ENCODE measurements at regions not wholly inside any gene's neighbourhood (a gene's known extent, or its start where the extent isn't known, plus 50 kb on each side); places are given as distances from the start of the nearest gene placed in this dataset.

DNA sequence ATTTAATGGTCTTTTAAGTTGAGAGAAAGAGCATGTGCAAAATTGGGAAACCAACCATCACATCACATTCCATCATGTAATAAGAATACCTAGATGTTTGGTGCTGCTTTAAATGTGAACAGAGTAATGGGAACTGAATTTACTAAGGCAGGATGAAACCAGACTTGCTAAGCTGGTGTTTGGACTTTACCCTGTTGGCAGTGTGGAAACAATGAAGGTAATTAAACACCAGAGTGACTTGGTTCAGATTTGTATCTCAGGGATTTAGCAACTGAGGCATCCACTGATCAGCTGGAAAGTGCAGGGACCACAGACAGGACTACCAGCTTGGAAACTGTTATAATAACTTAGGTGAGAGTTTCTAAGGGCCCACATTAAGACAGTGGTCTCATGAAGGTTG lies 263.4 kb downstream of the OLFM3 start:
- ATAC-seq (ENCODE audit: low read depth) (no peak), DNase-seq (no peak)
- Mint-ChIP-seq H3K4me3 (no peak overlapping the region), H3K27me3 (peaks cover 3% of the 10 kb centered on the region), H3K4me1 (no peaks in the 10 kb centered on the region), H3K27ac (no peak overlapping the region), H3K9me3 (no peaks in the 10 kb centered on the region), H3K36me3 (ENCODE audit: low read depth) (no peaks in the 10 kb centered on the region)
- TF ChIP-seq, protein P1, sequence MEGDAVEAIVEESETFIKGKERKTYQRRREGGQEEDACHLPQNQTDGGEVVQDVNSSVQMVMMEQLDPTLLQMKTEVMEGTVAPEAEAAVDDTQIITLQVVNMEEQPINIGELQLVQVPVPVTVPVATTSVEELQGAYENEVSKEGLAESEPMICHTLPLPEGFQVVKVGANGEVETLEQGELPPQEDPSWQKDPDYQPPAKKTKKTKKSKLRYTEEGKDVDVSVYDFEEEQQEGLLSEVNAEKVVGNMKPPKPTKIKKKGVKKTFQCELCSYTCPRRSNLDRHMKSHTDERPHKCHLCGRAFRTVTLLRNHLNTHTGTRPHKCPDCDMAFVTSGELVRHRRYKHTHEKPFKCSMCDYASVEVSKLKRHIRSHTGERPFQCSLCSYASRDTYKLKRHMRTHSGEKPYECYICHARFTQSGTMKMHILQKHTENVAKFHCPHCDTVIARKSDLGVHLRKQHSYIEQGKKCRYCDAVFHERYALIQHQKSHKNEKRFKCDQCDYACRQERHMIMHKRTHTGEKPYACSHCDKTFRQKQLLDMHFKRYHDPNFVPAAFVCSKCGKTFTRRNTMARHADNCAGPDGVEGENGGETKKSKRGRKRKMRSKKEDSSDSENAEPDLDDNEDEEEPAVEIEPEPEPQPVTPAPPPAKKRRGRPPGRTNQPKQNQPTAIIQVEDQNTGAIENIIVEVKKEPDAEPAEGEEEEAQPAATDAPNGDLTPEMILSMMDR (IDR thresholded peaks at IDR 0.05), result no peak
- ChIA-PET POLR2A (no interaction called here), CTCF (no interaction called here)
- intact Hi-C loops (cut with micrococcal nuclease), result no loop called here

DNA sequence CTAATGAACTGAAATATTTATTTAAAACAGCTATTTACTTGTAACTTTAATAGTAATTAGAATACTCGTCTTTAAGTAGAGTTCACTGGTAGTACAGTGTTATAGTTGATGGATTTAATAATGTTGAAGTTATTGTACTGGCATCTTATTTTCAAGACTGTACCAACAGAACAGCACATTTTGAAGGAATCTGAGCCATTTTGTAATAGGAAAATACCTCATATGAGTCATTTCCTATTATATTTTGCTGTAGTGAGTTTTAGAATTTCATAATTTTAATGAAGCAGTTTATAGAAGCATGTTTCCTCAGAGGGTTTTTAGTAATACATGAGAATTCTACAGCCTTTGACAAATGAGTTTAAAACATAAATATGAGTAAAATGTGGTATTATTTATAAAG lies 258.3 kb downstream of the OLFM3 start:
- Mint-ChIP-seq H3K4me3 (no peak overlapping the region), H3K27me3 (no peaks in the 10 kb centered on the region), H3K9me3 (no peaks in the 10 kb centered on the region), H3K36me3 (ENCODE audit: low read depth) (no peaks in the 10 kb centered on the region), H3K4me1 (no peaks in the 10 kb centered on the region), H3K27ac (no peak overlapping the region)
- ChIA-PET CTCF (no interaction called here), POLR2A (no interaction called here)
- TF ChIP-seq, protein P1 (IDR thresholded peaks at IDR 0.05), result no peak
- ATAC-seq (ENCODE audit: low read depth) (no peak), DNase-seq (no peak)
- intact Hi-C loops (cut with micrococcal nuclease), result no loop called here

DNA sequence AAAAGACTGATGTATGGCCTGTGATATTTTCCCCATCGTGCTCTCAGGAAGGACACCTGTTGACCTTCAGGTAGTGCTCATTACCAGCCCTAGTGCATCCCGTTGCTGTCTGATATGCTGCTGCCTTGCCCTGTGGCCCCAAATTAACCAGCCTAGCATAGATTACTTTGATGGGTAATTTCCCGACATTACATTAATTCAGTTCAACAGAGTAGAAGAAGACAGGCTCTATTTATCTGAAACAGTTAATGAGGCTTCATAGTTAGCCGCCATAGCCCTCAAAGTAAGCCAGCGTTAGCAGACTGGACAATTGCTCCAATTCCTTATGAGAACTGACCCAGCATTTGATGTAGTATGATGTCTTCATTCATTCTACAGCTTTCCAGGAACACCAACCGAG lies 257.6 kb downstream of the OLFM3 start:
- TF ChIP-seq, protein P1 (IDR thresholded peaks at IDR 0.05), result no peak
- DNase-seq (no peak), ATAC-seq (ENCODE audit: low read depth) (no peak)
- H3K36me3 Mint-ChIP-seq (ENCODE audit: low read depth), result no peaks in the 10 kb centered on the region
- H3K27ac Mint-ChIP-seq, result no peak overlapping the region
- no peaks in the 10 kb centered on the region for H3K9me3 Mint-ChIP-seq
- ChIA-PET POLR2A (no interaction called here), CTCF (no interaction called here)
- H3K27me3 Mint-ChIP-seq, result no peaks in the 10 kb centered on the region
- intact Hi-C loops (cut with micrococcal nuclease), result no loop called here
- H3K4me1 Mint-ChIP-seq, result no peaks in the 10 kb centered on the region
- no peak overlapping the region for H3K4me3 Mint-ChIP-seq

DNA sequence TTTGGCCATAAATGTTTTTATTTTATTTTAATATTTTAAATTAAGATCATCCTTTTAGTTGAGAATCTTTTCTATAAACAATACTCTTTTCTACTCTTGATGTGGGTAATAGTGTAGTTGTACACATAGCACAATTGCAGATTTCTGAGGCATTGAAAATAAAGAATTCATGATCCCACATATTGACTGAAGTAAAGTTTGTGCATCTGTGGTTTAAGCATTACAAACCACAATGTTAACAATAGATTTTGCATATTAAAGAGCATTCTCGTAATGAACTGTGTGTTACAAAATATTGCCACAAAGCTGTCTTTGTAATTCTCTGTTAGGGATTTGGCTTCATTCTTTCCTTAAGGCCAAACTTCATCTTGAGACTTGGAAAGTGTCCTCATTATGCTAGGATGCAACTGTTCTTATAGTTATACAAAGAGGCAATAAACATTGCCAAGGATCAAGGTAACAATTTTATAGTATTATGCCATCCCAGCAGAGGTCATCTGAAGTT lies 256.8 kb downstream of the OLFM3 start:
- ATAC-seq (ENCODE audit: low read depth) (no peak), DNase-seq (no peak)
- TF ChIP-seq, protein P1 (IDR thresholded peaks at IDR 0.05), result no peak
- ChIA-PET CTCF (no interaction called here), POLR2A (no interaction called here)
- intact Hi-C loops (cut with micrococcal nuclease), result no loop called here
- Mint-ChIP-seq H3K4me1 (no peaks in the 10 kb centered on the region), H3K9me3 (no peaks in the 10 kb centered on the region), H3K27me3 (no peaks in the 10 kb centered on the region), H3K27ac (no peak overlapping the region), H3K36me3 (ENCODE audit: low read depth) (no peaks in the 10 kb centered on the region), H3K4me3 (no peak overlapping the region)

DNA sequence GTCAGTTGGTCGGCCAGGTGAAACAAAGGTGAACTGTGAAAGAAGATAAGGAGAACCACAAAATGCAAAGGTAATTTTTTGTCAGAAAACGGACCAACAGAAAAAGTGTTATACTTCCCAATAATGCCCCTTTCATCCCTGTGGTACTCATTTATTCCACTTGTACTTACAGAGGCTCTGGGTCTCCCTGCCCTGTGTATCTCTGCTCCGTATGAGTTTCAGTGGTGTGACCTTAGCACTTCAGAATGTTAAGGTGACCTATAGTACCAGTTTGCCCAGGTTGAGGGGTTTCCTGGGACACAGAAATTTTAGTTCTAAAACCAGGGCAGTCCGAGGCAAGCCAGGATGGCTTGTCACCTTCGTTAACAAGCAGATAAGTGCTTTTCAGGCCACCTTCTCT lies 254.8 kb downstream of the OLFM3 start:
- H3K36me3 Mint-ChIP-seq (ENCODE audit: low read depth), result no peaks in the 10 kb centered on the region
- no peak overlapping the region for H3K27ac Mint-ChIP-seq
- intact Hi-C loops (cut with micrococcal nuclease), result no loop called here
- no peaks in the 10 kb centered on the region for H3K27me3 Mint-ChIP-seq
- no peak overlapping the region for H3K4me3 Mint-ChIP-seq
- CTCF ChIA-PET, result no interaction called here
- POLR2A ChIA-PET, result no interaction called here
- no peaks in the 10 kb centered on the region for H3K4me1 Mint-ChIP-seq
- TF ChIP-seq, protein P1 (IDR thresholded peaks at IDR 0.05), result no peak
- no peak for ATAC-seq (ENCODE audit: low read depth)
- H3K9me3 Mint-ChIP-seq, result no peaks in the 10 kb centered on the region
- DNase-seq, result no peak

Data from activated B cell treated with CpG ODN at 0.5 μM for 24 hours (primary cell).